ENCODE measurements at regions not wholly inside any gene's neighbourhood (a gene's known extent, or its start where the extent isn't known, plus 50 kb on each side); places are given as distances from the start of the nearest gene placed in this dataset.

- Histone ChIP-seq H3K27ac (ENCODE audit: low read depth, low read length) (no peak overlapping the region), H3K4me3 (ENCODE audit: low read depth, low read length) (no peak overlapping the region), H3K27me3 (ENCODE audit: control insufficient read depth, insufficient read depth, low read length) (peaks cover 2% of the 10 kb centered on the region), H3K9me3 (ENCODE audit: control insufficient read depth, insufficient read depth, low read length) (no peaks in the 10 kb centered on the region; the same call in 1 of the 2 replicates)
- no peak for TF ChIP-seq CTCF (IDR thresholded peaks at IDR 0.05; ENCODE audit: low read depth, low read length)
- no peak for DNase-seq (ENCODE audit: low read depth, low spot score)
- ChIA-PET POLR2A (no interaction called here), CTCF (no interaction called here)
Measured at GRCh38 chr4:14364953-14365536, 637.2 kb upstream of the CPEB2 start.

DNA sequence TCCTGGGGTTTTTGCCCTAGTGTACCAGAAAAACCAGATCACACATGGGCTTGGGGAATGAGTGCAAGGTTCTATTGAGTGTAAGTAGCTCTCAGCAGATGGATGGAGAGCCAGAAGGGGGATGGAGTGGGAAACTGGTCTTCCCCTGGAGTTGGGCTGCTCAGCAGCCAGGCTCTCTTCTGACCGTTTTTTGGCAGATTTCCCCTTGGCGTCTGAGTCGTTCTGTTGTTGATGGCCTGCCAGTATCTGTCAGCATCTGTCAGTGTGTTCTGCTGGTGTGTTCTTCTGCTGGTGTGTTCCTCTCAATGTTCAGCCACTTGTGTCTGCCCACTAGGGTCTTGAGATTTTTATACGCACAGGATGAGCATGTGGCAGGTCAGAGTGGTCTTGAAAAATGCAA, 633.9 kb upstream of the CPEB2 start:
- Histone ChIP-seq H3K27me3 (ENCODE audit: control insufficient read depth, insufficient read depth, low read length) (no peaks in the 10 kb centered on the region), H3K9me3 (ENCODE audit: control insufficient read depth, insufficient read depth, low read length) (no peaks in the 10 kb centered on the region), H3K4me3 (ENCODE audit: low read depth, low read length) (no peak overlapping the region), H3K27ac (ENCODE audit: low read depth, low read length) (no peak overlapping the region)
- no peak for DNase-seq (ENCODE audit: low read depth, low spot score)
- POLR2A ChIA-PET: no interaction called here
- no peak for TF ChIP-seq CTCF (IDR thresholded peaks at IDR 0.05; ENCODE audit: low read depth, low read length)
- CTCF ChIA-PET: no interaction called here

DNA sequence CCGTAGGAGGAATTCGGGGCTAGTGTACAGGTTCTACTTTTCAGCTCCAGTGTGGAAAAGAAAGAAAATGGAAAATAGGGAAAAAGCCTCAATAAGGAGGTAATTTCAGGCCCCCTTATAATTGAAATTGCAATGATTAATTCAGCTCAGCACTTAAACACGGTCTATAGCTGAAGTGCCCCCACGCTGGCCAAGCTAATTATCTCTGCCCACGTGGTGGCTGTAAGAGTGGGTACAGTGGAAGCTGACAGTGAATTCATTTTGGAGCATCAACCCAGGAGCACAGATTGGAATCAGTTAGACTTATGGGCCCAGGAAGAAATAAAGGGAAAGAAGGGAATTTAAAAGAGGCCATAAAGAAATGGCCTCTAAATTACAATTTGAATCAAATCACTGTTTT, 631.1 kb upstream of the CPEB2 start:
- Histone ChIP-seq H3K9me3 (ENCODE audit: control insufficient read depth, insufficient read depth, low read length) (no peaks in the 10 kb centered on the region), H3K27me3 (ENCODE audit: control insufficient read depth, insufficient read depth, low read length) (no peaks in the 10 kb centered on the region), H3K4me3 (ENCODE audit: low read depth, low read length) (no peak overlapping the region), H3K27ac (ENCODE audit: low read depth, low read length) (no peak overlapping the region)
- no peak for DNase-seq (ENCODE audit: low read depth, low spot score)
- POLR2A ChIA-PET: no interaction called here
- CTCF ChIA-PET: no interaction called here
- no peak for TF ChIP-seq CTCF (IDR thresholded peaks at IDR 0.05; ENCODE audit: low read depth, low read length)

DNA sequence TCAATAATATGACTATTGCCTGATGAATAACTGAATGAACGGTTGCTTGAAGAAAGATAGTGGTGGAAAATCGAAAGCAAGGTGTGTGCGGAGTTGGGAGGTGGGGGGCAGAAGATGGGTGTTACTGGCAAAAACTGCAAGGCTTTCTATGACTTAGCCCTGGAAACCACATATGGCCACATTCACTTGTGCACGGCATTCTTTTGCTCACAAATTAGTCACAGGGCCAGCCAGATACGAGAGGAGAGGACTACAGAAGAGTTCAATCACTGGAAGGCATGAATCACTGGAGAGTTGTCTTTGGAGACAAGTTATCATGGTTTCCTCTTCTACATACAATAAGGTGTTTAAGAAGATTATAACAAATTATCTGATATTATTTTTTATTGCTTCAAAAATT, 626.5 kb upstream of the CPEB2 start:
- CTCF ChIA-PET: no interaction called here
- POLR2A ChIA-PET: no interaction called here
- no peak overlapping the region for H3K27ac ChIP-seq (ENCODE audit: low read depth, low read length)
- H3K9me3 ChIP-seq (ENCODE audit: control insufficient read depth, insufficient read depth, low read length): no peaks in the 10 kb centered on the region
- H3K4me3 ChIP-seq (ENCODE audit: low read depth, low read length): no peak overlapping the region
- no peak for DNase-seq (ENCODE audit: low read depth, low spot score)
- no peaks in the 10 kb centered on the region for H3K27me3 ChIP-seq (ENCODE audit: control insufficient read depth, insufficient read depth, low read length)
- no peak for TF ChIP-seq CTCF (IDR thresholded peaks at IDR 0.05; ENCODE audit: low read depth, low read length)

DNA sequence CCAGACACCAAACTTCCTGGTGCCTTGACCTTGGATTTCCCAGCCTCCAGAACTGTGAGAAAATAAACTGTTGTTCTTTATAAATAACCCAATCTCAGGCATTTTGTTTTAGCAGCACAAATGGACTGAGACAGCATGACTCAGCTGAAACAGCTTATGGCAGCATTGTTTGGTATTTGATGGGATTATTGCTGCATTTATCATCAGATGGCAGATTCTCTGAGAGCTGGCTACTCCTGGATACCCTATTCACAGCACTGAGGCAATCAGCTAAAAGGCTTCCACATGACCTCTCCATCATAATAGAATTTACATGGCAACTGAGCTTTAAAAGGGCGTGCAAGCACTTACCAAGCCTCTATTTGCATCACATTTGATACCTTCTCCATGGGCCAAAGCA, 623.1 kb upstream of the CPEB2 start:
- no peak for TF ChIP-seq CTCF (IDR thresholded peaks at IDR 0.05; ENCODE audit: low read depth, low read length)
- Histone ChIP-seq H3K9me3 (ENCODE audit: control insufficient read depth, insufficient read depth, low read length) (no peaks in the 10 kb centered on the region), H3K27me3 (ENCODE audit: control insufficient read depth, insufficient read depth, low read length) (no peaks in the 10 kb centered on the region), H3K4me3 (ENCODE audit: low read depth, low read length) (no peak overlapping the region), H3K27ac (ENCODE audit: low read depth, low read length) (no peak overlapping the region)
- no peak for DNase-seq (ENCODE audit: low read depth, low spot score)
- ChIA-PET POLR2A (no interaction called here), CTCF (no interaction called here)
